Sigmoid colon (tissue), 6 donors: ENCODE measurements at regions not wholly inside any gene's neighbourhood (a gene's known extent, or its start where the extent isn't known, plus 50 kb on each side); places are given as distances from the start of the nearest gene placed in this dataset.

Experiments
- DNase-seq: peaks from one replicate; pipeline ENCODE4 v3.0.0-alpha.2; 2019
- H3K27ac ChIP-seq, 4 donors: fragments of 200-600 bp; sonication (generic); one replicate each; pipeline ENCODE4 v1.5.1; 2016 to 2019; ENCODE audit warnings: mild to moderate bottlenecking in 1 of 4
- H3K27me3 ChIP-seq, 3 donors: fragments of 200-600 bp; sonication (generic); one replicate each; pipeline ENCODE4 v1.5.1; 2019; ENCODE audit warnings: mild to moderate bottlenecking in 1 of 3
- H3K36me3 ChIP-seq, 4 donors: fragments of 200-600 bp; sonication (generic); one replicate each; pipeline ENCODE4 v1.5.1; 2016 to 2019
- H3K4me1 ChIP-seq, 4 donors: fragments of 200-600 bp; sonication (generic); one replicate each; pipeline ENCODE4 v1.5.1; 2017 to 2019
- H3K4me3 ChIP-seq, 4 donors: fragments of 200-600 bp; sonication (generic); one replicate each; pipeline ENCODE4 v1.5.1; 2017 to 2019; ENCODE audit warnings: mild to moderate bottlenecking in 2 of 4, moderate library complexity in 1 of 4
- H3K9me3 ChIP-seq, 4 donors: fragments of 200-600 bp in 3 of 4; sonication (generic) in 3 of 4; one replicate each; pipeline versions ENCODE4 v1.5.1 to v1.6.1; 2013 to 2019
- EP300 ChIP-seq, 4 donors: sonication (generic); formaldehyde crosslinking; IDR thresholded peaks; one replicate each; pipeline ENCODE4 v1.6.1; 2017; ENCODE audit warnings: antibody characterized with exemption in 4 of 4
- POLR2A ChIP-seq, 2 donors: fragments of 450-650 bp; IDR thresholded peaks; one replicate each; pipeline ENCODE4 v1.6.1; 2016; ENCODE audit warnings: antibody characterized with exemption in 2 of 2, mild to moderate bottlenecking in 2 of 2, moderate library complexity in 2 of 2
- POLR2AphosphoS5 ChIP-seq, 4 donors: sonication (generic); formaldehyde crosslinking; IDR thresholded peaks; one replicate each; pipeline ENCODE4 v1.6.1; 2017; ENCODE audit warnings: antibody characterized with exemption in 4 of 4
- WGBS, 2 donors: extraction: QIAGEN DNeasy Blood & Tissue Kit; methylation state at CpG; one replicate each; pipeline ENCODE4 v1.1.7; 2013; 5-methylcytosine and 5-hydroxymethylcytosine counted together
- intact Hi-C: fragments of 100-400 bp; cut with DNase I; formaldehyde crosslinking; loops from one replicate; pipeline ENCODE4 v1.15.1; 2023
- TF ChIP-seq, protein P1 (sequence below), 4 experiments: fragments of 450-650 bp in 3 of 4; fragments of 200-600 bp in 1 of 4; IDR thresholded peaks; one replicate each; pipeline ENCODE4 v1.5.1; 2016 to 2019; ENCODE audit warnings: antibody characterized with exemption in 4 of 4, mild to moderate bottlenecking in 3 of 4, moderate library complexity in 2 of 4
- donor health status: healthy with polysubstance abuse.
- donor health status: healthy.

DNA sequence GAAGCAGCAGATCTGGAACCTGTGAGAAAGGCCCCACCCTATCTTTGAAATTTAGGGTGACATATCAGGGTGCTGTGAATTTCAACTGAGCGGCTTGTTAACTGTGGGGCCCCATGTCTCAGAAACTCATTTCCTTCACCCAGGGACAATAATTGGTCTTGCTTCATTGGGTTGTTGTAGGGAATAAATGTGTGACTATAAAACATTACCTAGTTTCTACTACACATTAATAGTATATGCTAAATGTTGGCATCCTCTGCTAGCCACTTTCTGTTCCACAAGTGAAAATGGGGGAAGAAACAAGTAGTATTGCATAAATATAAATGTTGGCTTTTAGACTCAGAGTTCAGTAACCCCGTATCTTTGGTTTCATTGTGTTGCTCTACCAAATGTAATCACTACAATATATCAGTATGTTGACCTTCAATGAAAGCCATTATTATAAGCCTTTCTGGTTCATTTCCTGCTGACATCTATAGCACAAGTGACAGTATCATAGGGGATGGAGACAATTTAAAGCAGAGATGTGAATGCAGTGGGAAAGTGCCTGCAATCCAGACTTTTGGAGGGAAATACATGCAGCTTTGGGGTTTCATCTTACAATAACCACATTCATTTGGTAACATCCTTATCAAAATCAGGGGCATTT lies 905.5 kb upstream of the RAG2 start:
- no peak overlapping the region for H3K27ac ChIP-seq
- 92 to 95% methylated on average over 2 of the region's 2 CpGs for WGBS, 2 donors
- intact Hi-C loops, result no loop called here

DNA sequence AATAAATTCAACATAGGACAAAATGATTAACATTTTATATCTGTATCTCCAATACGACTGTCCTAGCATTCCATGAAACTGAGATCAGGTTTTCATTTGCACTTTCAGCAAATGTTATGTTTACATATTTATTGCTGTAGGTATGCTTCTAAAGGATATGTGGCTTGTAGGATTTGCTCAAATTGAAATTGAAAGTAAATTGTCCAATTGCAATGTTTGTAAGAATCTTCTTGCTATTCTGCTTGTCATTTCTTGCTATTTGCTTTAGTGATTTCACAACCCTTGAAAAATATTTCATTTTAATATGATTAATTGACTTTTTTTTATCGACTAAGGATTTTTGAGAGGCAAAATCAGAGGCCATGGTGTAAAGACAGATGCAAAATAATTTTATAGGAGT lies 904.2 kb upstream of the RAG2 start:
- H3K9me3 ChIP-seq, result no peaks in the 10 kb centered on the region

More for the DNA sequence above, 905.5 kb upstream of the RAG2 start:
- H3K9me3 ChIP-seq, result no peaks in the 10 kb centered on the region
- TF ChIP-seq EP300 (IDR thresholded peaks at IDR 0.05), result no peak
- TF ChIP-seq, protein P1, sequence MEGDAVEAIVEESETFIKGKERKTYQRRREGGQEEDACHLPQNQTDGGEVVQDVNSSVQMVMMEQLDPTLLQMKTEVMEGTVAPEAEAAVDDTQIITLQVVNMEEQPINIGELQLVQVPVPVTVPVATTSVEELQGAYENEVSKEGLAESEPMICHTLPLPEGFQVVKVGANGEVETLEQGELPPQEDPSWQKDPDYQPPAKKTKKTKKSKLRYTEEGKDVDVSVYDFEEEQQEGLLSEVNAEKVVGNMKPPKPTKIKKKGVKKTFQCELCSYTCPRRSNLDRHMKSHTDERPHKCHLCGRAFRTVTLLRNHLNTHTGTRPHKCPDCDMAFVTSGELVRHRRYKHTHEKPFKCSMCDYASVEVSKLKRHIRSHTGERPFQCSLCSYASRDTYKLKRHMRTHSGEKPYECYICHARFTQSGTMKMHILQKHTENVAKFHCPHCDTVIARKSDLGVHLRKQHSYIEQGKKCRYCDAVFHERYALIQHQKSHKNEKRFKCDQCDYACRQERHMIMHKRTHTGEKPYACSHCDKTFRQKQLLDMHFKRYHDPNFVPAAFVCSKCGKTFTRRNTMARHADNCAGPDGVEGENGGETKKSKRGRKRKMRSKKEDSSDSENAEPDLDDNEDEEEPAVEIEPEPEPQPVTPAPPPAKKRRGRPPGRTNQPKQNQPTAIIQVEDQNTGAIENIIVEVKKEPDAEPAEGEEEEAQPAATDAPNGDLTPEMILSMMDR (IDR thresholded peaks at IDR 0.05), result no peak
- TF ChIP-seq POLR2AphosphoS5 (IDR thresholded peaks at IDR 0.05), result no peak
- no peak for TF ChIP-seq POLR2A (IDR thresholded peaks at IDR 0.05)
- no peaks in the 10 kb centered on the region for H3K4me1 ChIP-seq
- no peaks in the 10 kb centered on the region for H3K27me3 ChIP-seq
- no peaks in the 10 kb centered on the region for H3K36me3 ChIP-seq
- no peak overlapping the region for H3K4me3 ChIP-seq
- no peak for DNase-seq

DNA sequence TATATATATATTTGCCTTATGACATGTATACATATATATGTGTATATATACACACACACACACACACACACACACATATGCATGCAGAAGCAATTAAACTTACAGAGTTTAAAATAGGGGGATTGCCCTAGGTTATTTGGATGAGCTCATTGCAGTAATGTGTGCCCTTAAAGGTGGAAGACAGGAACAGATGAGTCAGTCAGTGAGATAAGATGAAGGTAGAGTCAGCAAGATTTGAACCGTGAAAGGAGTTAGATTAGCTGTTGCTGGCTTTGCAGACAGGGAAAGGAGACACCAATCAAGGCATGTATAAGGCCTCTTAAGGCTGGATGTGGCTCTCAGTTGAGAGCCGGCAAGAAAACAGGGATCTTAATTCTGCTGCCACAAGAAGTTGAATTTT lies 902.4 kb upstream of the RAG2 start:
- Histone ChIP-seq H3K27ac (no peak overlapping the region), H3K4me1 (no peaks in the 10 kb centered on the region), H3K9me3 (no peaks in the 10 kb centered on the region), H3K36me3 (no peaks in the 10 kb centered on the region), H3K27me3 (no peaks in the 10 kb centered on the region), H3K4me3 (no peak overlapping the region)
- TF ChIP-seq EP300 (IDR thresholded peaks at IDR 0.05), result no peak
- WGBS, 2 donors, result 65 to 79% methylated on average over 2 of the region's 2 CpGs
- intact Hi-C loops, result no loop called here
- no peak for DNase-seq

More for the DNA sequence above, 904.2 kb upstream of the RAG2 start:
- TF ChIP-seq EP300 (IDR thresholded peaks at IDR 0.05), result no peak
- no peak for DNase-seq
- no peak overlapping the region for H3K4me3 ChIP-seq
- H3K36me3 ChIP-seq, result no peaks in the 10 kb centered on the region
- intact Hi-C loops, result no loop called here
- H3K4me1 ChIP-seq, result no peaks in the 10 kb centered on the region
- WGBS, 2 donors, result 79 to 83% methylated on average over 2 of the region's 2 CpGs
- no peak overlapping the region for H3K27ac ChIP-seq
- H3K27me3 ChIP-seq, result no peaks in the 10 kb centered on the region

DNA sequence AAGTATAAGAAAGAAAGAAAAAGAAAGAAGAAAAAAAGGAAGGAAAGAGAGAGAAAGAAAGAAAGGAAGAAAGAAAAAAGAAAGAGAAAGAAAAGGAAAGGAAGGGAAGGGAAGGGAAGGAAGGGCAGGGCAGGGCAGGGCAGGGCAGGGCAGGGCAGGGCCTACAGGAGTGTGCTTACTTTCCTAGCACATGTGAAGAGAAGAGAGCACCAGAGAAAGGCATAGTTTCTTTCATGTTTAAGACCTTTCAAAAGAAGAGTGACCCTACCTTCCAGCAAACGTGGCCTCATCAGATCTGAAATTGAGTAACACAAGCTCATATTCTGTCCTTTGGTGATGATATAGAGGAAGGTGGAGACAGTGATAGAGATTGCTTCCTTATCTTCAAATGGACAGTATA lies 899.3 kb upstream of the RAG2 start:
- H3K27me3 ChIP-seq, result no peaks in the 10 kb centered on the region
- H3K9me3 ChIP-seq, result no peaks in the 10 kb centered on the region
- no peaks in the 10 kb centered on the region for H3K36me3 ChIP-seq
- no peak for TF ChIP-seq POLR2AphosphoS5 (IDR thresholded peaks at IDR 0.05)
- TF ChIP-seq EP300 (IDR thresholded peaks at IDR 0.05), result no peak
- no peak for TF ChIP-seq POLR2A (IDR thresholded peaks at IDR 0.05)
- TF ChIP-seq, protein P1 (IDR thresholded peaks at IDR 0.05), result no peak
- no peak overlapping the region for H3K27ac ChIP-seq
- DNase-seq, result no peak
- intact Hi-C loops, result no loop called here
- H3K4me3 ChIP-seq, result no peak overlapping the region
- 40 to 69% methylated on average over 1 of the region's 1 CpG for WGBS, 2 donors
- no peaks in the 10 kb centered on the region for H3K4me1 ChIP-seq

DNA sequence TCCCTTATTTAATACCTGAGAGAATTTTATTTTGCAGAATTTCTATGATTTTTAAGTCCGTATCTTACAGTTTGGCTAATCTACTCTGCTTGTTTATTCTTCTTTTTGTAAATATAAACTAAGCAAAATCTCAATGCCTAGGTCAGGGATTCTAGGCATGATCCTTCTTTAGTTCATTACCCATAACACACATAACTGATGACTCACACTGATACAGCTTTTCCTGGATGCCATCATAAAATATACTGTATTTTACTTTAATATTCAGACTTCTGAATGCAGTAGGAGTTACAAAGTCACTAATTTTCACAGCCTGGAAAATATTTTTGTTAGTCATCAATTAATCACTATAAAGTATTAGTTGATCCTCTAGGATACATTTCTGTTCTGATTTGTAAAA lies 898.2 kb upstream of the RAG2 start:
- TF ChIP-seq EP300 (IDR thresholded peaks at IDR 0.05) (no peak), POLR2AphosphoS5 (IDR thresholded peaks at IDR 0.05) (no peak), POLR2A (IDR thresholded peaks at IDR 0.05) (no peak)
- TF ChIP-seq, protein P1 (IDR thresholded peaks at IDR 0.05), result no peak
- Histone ChIP-seq H3K9me3 (no peaks in the 10 kb centered on the region), H3K4me3 (no peak overlapping the region), H3K27me3 (no peaks in the 10 kb centered on the region), H3K36me3 (no peaks in the 10 kb centered on the region), H3K4me1 (no peaks in the 10 kb centered on the region), H3K27ac (no peak overlapping the region)
- no peak for DNase-seq
- 88 to 96% methylated on average over 1 of the region's 1 CpG for WGBS, 2 donors
- intact Hi-C loops, result no loop called here

DNA sequence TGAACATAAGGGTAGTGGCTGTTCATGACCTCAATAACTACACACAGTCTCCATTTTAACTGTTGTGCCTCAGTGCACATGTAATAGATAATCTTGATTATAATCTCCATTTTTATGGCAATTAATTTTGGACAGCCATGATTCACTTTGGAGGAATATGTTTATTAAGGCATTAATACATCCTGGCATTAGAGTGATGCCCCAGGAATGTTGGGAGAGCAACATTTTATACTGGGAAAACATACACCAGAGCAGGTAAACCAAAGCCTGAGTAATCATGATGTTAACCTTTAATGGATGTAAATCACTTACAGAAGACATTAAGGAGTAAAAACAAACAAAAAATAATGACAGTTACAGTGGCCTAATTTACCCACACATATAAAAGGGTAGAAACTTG lies 886.3 kb upstream of the RAG2 start:
- Histone ChIP-seq H3K9me3 (no peaks in the 10 kb centered on the region), H3K27ac (no peak overlapping the region), H3K4me1 (no peaks in the 10 kb centered on the region), H3K36me3 (no peaks in the 10 kb centered on the region), H3K27me3 (no peaks in the 10 kb centered on the region), H3K4me3 (no peak overlapping the region)
- DNase-seq, result no peak
- intact Hi-C loops, result no loop called here
- TF ChIP-seq, protein P1 (IDR thresholded peaks at IDR 0.05), result no peak
- TF ChIP-seq POLR2AphosphoS5 (IDR thresholded peaks at IDR 0.05) (no peak), EP300 (IDR thresholded peaks at IDR 0.05) (no peak), POLR2A (IDR thresholded peaks at IDR 0.05) (no peak)
